ENCODE measurements at regions not wholly inside any gene's neighbourhood (a gene's known extent, or its start where the extent isn't known, plus 50 kb on each side); places are given as distances from the start of the nearest gene placed in this dataset.
"Not testable (repeated sequence)": the region's sequence is repeated elsewhere in the genome, so short reads cannot be mapped to it uniquely, and the experiment has no call there.

DNA sequence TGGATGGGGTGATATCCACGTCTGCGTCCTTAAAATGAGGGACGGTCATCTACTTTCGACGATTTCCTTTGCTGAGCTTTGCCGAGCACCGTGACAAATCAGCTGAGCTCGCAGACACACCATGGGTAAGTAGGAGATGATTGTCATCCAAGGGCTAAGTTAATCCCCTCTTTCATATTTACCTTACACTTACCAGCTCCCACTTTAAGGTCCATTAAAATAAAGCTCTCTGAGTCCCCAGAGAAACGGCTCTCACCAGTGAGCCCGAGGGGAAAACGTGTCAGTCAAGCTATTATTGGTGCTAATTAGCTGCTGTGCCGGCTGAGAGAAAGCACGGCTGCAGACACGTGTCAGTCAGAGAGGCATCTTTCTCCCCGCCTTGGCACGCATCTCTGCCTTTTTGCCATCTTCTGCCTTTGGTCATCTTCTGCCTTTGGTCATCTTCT is 72.2 kb downstream of the CRLF2 start:
- DNase-seq (ENCODE audit: extremely low read depth in 1 of 2, low read depth in 1 of 2), result no peak

DNA sequence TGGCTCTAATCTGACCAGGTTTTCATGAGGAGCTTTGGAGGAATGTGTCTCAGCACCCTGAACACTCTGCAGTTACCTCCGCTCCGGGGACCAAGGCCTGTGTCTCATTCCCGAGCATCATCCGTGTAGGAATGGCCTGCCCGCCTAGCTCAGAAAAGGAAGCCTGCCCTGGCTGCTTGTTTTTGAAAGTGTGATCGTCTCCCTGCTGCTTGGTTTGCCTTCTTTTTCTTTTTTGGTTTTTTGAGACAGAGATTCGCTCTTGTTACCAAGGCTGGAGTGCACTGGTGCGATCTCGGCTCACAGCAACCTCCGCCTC is 73.3 kb downstream of the CRLF2 start:
- DNase-seq (ENCODE audit: extremely low read depth in 1 of 2, low read depth in 1 of 2), result no peak

DNA sequence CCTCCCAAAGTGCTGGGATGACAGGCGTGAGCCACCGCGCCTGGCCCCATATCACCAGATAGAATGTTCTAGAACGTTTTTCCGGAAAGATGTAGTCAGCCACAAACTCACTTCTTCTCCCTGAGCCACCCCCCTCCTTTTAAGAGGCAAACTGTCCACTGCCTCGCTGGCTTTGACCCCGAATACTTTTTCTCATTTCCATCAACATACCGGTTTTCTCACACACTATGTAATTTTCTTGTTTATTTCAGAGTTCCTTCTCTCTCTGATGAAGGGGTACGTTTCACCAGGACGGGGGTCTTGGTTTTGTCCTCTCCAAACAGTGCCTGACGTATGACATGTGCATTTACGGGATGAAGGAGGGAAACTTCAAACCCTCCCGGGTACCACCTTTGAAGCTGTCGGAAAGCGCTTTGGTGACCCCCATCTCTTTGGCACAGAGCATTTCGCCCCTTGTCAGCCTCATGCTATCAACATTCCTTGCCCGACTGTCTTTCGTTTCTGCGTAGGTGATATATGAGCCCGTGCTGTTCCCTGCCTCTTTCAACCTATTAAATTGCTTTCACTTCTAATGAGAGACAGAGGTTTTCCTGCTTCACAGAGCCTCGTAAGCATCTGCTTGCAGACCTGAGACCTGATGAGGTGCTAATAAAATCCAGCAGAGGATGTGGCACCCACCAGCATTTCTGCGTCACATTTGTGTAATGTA is 73.8 kb downstream of the CRLF2 start:
- DNase-seq (ENCODE audit: extremely low read depth in 1 of 2, low read depth in 1 of 2), result no peak

DNA sequence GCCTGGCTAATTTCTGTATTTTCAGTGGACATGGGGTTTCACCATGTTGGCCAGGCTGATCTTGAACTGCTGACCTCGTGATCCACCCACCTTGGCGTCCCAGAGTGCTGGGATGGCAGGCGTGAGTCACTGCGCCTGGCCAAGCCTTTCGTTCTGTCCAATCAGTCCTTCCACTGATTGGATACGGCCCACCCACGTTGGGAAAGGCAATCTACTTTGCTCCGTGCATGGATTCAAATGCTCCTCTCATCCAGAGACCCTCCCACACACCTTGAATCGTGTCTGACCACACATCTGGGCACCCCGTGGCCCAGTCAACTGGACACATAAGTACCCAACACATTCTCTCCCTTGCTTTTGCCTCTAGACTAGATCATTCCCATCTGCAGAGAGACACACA is 74.9 kb downstream of the CRLF2 start:
- no peak for DNase-seq (ENCODE audit: extremely low read depth in 1 of 2, low read depth in 1 of 2)

DNA sequence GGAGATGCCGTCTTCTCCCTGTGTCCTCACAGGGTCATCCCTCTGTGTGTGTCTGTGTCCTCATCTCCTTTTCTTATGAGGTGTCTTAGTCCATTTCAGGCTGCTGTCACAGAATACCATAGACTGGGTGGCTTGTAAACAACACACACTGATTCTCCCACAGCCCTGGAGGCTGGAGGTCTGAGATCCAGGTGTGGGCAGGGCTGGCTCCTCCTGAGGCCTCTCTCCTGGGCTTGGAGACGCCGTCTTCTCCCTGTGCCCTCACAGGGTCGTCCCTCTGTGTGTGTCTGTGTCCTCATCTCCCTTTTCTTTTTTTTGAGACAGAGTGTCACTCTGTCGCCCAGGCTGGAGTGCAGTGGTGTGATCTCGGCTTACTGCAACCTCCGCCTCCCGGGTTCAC is 75.9 kb downstream of the CRLF2 start:
- DNase-seq (ENCODE audit: extremely low read depth in 1 of 2, low read depth in 1 of 2), result not testable (repeated sequence)

DNA sequence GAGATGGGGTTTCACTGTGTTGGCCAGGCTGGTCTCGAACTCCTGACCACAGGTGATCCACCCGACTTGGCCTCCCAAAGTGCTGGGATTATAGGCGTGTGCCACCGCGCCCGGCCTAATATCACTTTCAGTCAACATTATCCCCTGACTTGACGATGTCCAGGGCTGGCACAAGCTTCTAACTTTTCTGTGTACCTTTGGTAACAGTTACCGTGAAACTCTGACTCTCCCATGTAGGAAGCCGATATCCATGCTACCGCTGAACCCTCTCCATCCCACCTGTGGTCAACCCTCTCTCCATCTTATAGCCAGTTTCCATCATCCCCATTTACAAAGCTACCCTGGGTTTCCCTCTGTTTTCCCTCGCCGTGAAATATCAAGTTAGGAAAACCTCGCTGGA is 77.5 kb downstream of the CRLF2 start:
- no peak for DNase-seq (ENCODE audit: extremely low read depth in 1 of 2, low read depth in 1 of 2)

DNA sequence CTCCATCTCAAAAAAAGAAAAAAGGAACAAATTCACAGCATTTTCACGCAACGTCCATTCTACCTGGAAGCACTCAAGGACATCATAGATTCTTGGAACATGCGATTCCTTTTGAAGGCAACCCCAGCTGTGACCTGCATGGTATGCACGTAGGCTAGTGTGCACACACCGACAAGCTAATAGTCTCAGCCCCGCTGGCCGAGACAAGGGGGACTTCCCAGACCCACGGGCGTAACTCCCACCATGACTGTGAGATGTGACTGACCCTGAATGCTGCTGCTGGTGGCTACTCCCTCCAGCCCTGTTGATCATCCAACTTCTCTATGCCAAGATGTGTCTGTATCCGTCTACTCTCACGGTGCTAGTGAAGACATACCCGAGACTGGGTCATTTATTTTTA is 78.3 kb downstream of the CRLF2 start:
- no peak for DNase-seq (ENCODE audit: extremely low read depth in 1 of 2, low read depth in 1 of 2)

DNA sequence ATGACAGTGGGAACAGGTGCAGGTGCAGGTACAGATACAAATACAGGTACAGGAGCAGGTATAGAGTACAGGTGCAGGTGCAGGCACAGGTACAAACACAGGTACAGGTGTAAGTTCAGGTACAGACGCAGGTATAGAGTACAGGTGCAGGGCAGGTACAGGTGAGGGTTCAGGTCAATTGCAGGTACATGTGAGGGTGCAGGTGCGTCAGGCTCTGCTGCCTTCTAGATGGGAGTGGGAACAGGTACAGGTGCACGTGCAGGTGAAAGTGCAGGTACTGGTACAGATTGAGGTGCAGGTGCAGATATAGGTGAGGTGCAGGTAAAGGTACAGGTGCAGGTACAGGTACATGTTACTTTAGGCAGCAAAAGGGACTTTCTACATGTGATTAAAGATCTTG is 85.7 kb downstream of the CRLF2 start:
- DNase-seq (ENCODE audit: extremely low read depth in 1 of 2, low read depth in 1 of 2), result no peak

DNA sequence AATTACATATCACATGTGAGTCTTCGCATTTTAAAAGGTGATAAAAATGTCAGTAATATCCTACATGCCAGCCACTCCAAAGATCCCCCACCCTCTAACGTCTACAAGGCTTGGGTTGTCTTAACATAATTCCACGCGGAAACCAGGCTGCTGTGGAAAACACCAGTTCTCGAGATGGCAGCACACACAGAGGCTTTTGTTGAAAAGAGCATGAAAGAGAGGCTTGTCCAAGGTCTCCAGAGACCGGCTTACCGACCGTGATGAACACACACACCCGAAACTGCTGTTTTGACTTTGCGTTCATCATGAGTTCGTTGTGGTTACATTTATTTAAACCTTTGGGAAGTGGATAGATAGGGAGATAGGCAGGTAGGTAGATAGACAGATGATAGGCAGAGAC is 87.9 kb downstream of the CRLF2 start:
- DNase-seq (ENCODE audit: extremely low read depth in 1 of 2, low read depth in 1 of 2), result no peak

DNA sequence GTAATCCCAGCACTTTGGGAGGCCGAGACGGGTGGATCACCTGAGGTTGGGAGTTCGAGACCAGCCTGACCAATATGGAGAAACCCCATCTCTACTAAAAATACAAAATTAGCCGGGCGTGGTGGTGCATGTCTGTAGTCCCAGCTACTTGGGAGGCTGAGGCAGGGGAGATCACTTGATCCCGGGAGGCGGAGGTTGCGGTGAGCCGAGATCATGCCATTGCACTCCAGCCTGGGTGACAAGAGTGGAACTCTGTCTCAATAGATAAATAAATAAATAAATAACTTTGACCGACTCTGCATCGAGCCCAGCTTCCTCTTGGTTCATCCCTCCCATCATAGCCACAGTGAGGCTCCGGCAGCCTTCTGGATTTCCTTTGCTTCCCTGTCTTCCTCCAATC is 89.6 kb downstream of the CRLF2 start:
- not testable (repeated sequence) for DNase-seq (ENCODE audit: extremely low read depth in 1 of 2, low read depth in 1 of 2)

DNA sequence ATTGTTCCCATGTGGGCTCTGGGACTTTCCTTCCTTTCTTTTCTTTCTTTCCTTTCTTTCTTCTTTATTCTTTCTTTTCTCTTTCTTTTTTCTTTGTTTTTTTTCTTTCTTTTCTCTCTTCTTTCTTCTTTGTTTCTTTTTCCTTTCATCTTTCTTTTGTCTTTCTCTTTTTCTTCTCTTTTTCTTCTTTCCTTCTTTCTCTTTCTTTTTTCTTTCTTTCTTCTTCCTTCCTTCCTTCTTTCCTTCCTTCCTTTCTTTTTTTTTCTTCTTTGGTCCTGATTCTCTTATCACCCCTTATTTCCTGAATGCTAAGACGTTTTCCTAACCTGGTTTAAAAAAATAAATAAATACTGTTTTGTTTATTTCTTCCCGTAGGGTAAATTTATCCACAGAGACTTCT is 93.2 kb downstream of the CRLF2 start:
- DNase-seq (ENCODE audit: extremely low read depth in 1 of 2, low read depth in 1 of 2), result no peak

DNA sequence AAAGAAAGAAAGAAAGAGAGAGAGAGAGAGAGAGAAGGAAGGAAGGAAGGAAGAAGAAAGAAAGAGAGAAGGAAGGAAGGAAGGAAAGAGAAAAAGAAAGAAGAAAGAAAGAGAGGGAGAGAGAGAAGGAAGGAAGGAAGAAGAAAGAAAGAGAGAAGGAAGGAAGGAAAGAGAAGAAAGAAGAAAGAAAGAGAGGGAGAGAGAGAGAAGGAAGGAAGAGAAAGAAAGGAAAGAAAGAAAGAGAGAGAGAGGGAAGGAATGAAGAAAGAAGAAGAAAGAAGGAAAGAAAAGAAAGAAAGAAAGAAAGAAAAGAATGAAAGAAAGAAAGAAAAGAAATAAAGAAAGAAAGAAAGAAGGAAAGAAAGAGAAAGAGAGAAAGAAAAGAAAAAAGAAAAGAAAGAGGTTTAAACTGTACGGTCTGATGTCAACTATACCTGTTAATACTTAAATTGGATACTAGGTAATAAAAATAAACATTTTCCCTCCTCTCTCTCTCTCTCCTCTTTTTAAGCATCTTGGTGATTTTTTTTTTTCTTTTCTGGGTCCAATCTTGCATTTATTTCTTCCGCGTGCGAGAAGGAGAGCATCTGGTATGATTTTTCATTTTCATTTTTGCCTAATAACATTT is 93.8 kb downstream of the CRLF2 start:
- no peak for DNase-seq (ENCODE audit: extremely low read depth in 1 of 2, low read depth in 1 of 2)

DNA sequence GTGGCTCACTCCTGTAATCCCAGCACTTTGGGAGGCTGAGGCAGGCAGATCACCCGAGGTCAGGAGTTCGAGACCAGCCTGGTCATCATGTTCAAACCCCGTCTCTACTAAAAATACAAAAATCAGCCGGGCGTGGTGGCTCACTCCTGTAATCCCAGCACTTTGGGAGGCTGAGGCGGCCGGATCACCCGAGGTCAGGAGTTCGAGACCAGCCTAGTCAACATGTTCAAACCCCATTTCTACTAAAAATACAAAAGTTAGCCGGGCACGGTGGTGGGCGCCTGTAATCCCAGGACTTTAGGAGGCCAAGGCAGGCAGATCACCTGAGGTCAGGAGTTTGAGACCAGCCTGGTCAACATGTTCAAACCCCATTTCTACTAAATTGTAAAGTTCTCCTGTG is 97.0 kb downstream of the CRLF2 start:
- not testable (repeated sequence) for DNase-seq (ENCODE audit: extremely low read depth in 1 of 2, low read depth in 1 of 2)

DNA sequence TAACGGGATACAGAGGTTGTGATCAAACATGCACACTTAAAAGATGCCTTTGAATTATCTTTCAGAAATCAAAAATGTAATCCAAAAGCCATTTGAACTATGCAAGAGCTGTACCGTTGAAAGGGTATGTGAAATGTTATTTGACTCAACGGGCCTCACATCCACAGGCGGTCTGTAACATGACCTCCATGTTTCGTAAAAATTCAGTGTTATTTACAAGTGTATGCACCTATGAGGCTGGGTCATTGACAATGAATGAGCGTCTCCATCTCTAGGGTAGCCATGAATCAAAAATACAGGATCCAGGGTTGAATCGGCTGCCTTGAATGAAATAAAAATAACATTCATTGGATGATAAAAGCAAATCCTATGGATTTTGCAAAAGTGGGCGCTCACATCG is 100.1 kb downstream of the CRLF2 start:
- no peak for DNase-seq (ENCODE audit: extremely low read depth in 1 of 2, low read depth in 1 of 2)

DNA sequence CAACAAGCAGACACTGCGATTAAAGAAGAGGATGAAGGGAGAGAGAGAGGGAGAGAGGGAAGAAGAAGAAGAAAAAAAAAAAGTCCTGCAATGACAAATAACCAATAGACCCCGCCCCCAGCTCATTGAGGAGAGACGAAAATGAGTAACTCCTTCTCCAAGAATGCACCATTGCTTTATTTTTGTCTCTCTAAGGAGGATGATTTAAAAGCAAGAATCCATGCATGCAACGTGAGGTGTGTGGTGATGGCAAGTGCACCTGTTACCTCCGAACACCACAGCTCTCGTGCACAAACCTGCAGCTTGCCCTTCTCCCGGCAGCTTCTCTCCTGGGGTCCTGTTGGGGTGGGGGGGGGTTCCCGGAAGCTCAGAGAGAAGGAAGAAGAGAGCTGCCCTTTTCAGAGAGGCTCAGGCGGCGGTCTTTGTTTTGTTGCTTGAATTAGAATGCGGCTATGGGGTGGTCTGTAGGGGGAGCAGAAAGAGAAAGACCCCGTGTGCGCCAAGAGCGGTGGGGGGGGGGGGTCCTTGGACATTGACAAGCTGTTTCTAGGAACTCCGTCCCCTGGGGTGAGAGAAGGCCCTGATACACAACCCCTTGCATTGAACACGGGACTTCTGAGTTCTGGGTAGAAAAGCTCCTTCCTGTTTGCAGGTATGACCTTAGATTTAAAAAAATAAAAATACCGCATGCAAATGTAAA is 100.7 kb downstream of the CRLF2 start:
- DNase-seq (ENCODE audit: extremely low read depth in 1 of 2, low read depth in 1 of 2), result no peak

DNA sequence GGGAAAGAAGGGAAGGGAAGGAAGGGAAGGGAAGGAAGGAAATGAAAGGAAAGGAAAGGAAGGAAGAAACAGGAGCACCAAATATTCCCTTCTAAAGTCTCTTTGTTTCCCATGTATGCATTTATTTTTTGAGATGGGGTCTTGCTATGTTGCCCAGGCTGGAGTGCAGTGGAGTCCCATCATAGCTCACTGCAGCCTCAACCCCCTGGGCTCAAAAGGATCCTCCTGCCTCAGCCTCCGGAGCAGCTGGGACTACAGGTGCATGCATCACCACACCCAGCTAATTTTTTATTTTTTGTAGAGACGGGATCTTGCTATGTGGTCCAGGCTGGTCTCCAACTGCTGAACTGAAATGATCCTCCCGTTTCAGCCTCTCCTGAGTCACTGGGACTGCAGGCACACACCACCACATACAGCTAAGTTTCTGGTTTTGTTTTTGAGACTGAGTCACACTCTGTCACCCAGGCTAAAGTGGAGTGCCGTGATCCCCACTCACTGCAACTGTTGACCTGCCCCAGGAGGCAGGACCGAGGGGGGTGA is 102.8 kb downstream of the CRLF2 start:
- no peak for DNase-seq (ENCODE audit: extremely low read depth in 1 of 2, low read depth in 1 of 2)

DNA sequence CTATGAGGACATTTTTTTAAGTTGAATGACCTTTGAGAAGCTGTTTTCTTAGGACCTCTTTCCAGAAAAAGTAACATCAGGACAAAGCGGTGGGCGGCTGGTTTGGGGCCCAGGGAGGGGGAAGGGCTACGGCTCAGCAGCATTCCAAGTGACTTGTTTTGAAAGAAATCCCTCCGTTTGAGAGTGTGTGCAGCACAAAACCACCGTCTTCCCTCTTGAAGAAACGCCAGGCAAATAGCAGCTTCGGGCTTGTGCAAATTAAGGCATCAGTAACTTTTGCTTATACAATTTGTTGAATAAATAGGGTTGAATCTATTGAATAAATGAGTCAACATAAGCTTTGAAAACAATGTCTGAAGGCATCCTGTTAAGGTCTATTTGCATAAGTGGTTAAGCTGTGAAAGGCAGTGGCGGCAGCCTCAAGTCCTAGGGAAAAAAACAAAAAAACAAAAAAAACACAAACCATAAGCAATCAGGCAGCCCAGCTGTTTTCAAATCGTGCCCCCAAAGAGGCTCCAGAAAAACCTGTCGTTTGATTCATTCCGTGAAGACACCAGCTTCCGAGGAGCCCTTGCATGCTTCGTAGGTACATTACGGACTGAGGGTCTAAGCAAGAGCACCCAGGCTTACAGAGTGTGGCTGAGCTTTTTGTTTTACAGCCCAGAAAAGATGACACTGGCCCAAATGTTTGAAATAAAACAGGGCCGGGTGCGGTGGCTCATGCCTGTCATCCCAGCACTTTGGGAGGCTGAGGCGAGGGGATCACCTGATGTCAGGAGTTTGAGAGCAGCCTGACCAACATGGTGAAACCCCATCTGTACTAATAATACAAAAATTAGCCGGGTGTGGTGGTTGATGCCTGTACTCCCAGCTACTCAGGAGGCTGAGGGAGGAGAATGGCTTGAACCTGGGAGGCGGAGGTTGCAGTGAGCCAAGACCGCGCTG is 103.7 kb downstream of the CRLF2 start:
- DNase-seq (ENCODE audit: extremely low read depth in 1 of 2, low read depth in 1 of 2), result no peak

DNA sequence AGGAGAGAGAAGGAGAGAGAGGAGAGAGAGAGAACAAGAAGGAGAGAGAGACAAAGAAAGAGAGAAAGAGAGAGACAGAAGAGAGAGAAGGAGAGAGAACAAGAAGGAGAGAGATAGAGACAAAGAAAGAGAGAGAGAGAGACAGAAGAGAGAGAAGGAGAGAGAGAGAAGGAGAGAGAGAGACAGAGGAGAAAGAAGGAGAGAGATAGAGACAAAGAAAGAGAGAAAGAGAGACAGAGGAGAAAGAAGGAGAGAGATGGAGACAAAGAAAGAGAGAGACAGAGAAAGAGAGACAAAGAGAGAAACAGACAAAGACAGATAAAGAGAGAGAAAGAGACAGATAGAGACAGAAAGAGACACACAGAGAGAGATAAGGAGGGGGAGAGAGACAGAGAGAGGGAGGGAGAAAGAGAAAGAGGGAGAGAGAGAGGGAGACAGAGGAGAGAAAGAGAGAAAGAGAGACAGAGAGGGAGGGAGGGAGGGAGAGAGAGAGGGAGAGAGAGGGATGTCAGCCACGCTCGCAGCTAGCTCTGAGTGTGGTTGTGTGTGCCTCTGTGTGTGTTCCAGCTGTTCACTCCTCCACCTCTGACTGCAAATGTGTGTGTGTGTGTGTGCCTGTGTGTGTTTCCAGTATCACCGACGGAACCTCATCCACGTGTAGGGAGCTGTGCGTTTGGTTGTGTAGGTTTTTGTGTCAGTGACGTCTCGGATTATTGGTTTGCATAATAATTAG is 105.8 kb downstream of the CRLF2 start:
- no peak for DNase-seq (ENCODE audit: extremely low read depth in 1 of 2, low read depth in 1 of 2)

DNA sequence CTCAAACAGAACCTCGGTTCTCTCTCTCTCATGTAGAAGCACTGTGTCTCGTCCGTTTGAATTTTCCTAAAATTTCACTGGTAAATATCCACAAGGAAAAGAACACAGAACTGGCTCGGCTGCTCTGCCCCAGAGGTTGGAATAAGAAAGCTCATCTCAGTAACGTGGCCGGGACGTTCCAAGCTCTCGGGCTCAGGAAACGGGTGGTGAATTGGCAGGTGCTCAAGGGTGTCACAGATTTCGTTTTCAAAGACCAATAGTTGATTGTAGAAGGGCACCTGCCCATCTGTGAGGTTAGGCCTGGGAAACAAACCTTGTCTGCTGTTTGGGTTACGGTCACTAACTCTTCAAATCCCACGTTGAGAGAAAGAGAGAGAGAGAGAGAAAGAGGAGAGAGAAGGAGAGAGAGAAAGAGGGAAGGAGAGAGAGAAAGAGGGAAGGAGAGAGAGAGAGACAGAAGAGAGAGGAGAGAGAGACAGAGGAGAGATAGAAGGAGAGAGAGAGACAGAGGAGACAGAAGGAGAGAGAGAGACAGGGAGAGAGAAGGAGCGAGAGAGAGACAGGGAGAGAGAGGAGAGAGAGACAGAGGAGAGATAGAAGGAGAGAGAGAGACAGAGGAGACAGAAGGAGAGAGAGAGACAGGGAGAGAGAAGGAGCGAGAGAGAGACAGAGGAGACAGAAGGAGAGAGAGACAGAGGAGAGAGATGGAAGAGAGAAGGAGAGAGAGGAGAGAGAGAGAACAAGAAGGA is 106.6 kb downstream of the CRLF2 start:
- no peak for DNase-seq (ENCODE audit: extremely low read depth in 1 of 2, low read depth in 1 of 2)

DNA sequence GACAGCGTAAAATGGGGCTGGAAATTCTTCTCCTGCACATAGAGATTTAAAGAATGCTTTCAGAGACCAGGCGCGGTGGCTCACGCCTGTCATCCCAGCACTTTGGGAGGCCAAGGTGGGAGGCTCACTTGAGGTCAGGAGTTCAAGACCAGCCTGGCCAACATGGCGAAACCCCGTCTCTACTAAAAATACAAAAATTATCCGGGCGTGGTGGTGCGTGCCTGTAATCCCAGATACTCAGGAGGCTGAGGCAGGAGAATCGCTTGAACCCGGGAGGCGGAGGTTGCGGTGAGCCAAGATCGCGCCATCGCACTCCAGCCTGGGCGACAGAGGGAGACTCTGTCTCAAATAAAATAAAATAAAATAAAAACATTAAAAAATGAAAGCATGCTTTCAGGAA is 107.4 kb downstream of the CRLF2 start:
- not testable (repeated sequence) for DNase-seq (ENCODE audit: extremely low read depth in 1 of 2, low read depth in 1 of 2)

Measured in stimulated activated CD8-positive, alpha-beta memory T cell treated with anti-CD3 and anti-CD28 coated beads, Interleukin-7, amount 100 ng/mL, for 48 hours (primary cell).